HG03159 (cell line): ENCODE measurements at regions not wholly inside any gene's neighbourhood (a gene's known extent, or its start where the extent isn't known, plus 50 kb on each side); places are given as distances from the start of the nearest gene placed in this dataset.

Source experiments
- ATAC-seq: cut with Tn5 transposase; IDR thresholded peaks from one replicate; pipeline ENCODE4 v1.9.1; 2021; ENCODE audit warnings: mild to moderate bottlenecking, moderate library complexity; ENCODE audit not compliant: unreplicated experiment

GRCh38 chr2:51120754-51121280, 88.9 kb upstream of the NRXN1 start:
- ATAC-seq, result no peak

DNA sequence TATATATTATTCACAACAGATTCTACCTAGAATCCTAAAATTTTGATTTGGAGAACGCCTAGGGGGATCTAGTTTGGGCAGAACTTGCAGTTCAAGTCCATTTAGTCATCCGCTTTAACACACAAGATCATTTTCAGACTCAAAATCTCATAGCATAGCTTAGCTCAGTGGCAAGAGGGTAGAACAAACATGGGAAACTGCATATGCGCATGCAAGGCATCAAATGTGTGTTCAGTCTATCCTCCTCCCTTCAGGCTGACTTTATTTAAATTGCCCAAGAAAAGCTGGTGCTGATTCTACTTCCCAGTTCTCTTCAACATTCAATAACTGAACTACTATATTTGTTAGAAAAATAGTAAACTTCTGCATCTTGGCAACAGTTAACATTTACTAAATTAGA, 79.6 kb upstream of the NRXN1 start:
- no peak for ATAC-seq

- ATAC-seq, result no peak
Measured at GRCh38 chr2:51108794-51109193, 76.9 kb upstream of the NRXN1 start.

GRCh38 chr2:51107841-51108240, 75.9 kb upstream of the NRXN1 start:
- ATAC-seq, result no peak

DNA sequence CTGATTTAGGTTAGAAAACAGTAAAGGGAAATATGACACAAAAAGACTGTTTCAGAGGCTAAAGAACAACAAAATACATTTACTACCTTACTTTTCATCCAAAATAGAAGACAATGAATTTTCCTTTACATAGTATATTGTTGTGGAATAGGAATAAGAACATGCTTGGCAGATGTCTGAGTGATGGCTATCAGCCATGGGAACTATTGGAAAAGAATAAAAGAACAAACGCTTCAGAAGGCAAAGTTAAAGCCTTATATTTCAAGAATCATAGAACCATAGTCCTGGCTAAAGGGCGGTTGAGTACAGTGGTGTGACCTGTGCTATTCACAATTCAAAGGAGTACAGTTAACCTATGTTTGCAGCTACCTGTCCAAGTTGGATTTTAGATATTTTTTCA, 73.9 kb upstream of the NRXN1 start:
- no peak for ATAC-seq

GRCh38 chr2:51103205-51103604, 71.3 kb upstream of the NRXN1 start:
- no peak for ATAC-seq

DNA sequence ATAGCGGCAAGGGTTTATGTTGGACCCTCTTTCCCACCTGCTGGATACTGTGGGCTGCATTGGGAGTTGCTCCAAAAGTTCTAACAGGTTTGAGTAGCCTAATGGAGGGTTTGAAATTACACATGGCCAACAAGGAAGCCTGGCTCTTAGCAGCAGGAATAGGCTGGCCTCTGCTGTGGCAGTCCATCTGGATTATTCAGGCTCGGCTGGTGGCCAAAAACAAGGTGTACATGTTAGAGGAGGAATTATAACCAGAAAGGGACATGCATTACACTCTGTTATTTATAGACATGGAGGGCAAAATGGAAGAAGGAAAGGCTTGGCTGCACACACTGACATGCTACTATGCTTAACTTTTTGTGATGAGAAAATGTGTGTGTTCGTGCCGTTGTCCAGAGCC, 61.1 kb upstream of the NRXN1 start:
- ATAC-seq, result no peak

GRCh38 chr2:51085420-51086068, 53.6 kb upstream of the NRXN1 start:
- no peak for ATAC-seq

GRCh38 chr2:51084750-51085149, 52.8 kb upstream of the NRXN1 start:
- no peak for ATAC-seq
